ENCODE measurements at regions not wholly inside any gene's neighbourhood (a gene's known extent, or its start where the extent isn't known, plus 50 kb on each side); places are given as distances from the start of the nearest gene placed in this dataset.

GRCh38 chr2:41926614-41927580, 120.9 kb upstream of the PKDCC start:
- H3K36me3 ChIP-seq: no peaks in the 10 kb centered on the region
- intact Hi-C loops (cut with DNase I): no loop called here
- no peak for DNase-seq
- H3K9me3 ChIP-seq: no peaks in the 10 kb centered on the region
- TF ChIP-seq POLR2A (IDR thresholded peaks at IDR 0.05) (no peak), CTCF (IDR thresholded peaks at IDR 0.05) (no peak)
- H3K4me1 ChIP-seq: peaks cover 0 to 8% of the 10 kb centered on the region in 2 donors
- H3K4me3 ChIP-seq (replicated peaks in 1 of 3): no peak overlapping the region
- H3K27ac ChIP-seq: peak overlapping the region in 1 of 3 donors; percentile 29
- H3K27me3 ChIP-seq: no peaks in the 10 kb centered on the region
- WGBS, 2 donors: 78 to 86% methylated on average over 6 to 8 of the region's 8 CpGs

- Histone ChIP-seq H3K4me3 (replicated peaks in 1 of 3) (no peak overlapping the region), H3K27ac (peak overlapping the region in 1 of 3 donors; percentile 29), H3K9me3 (no peaks in the 10 kb centered on the region), H3K36me3 (no peaks in the 10 kb centered on the region), H3K27me3 (no peaks in the 10 kb centered on the region), H3K4me1 (peaks cover 0 to 8% of the 10 kb centered on the region in 2 donors)
- DNase-seq: no peak
- TF ChIP-seq CTCF (IDR thresholded peaks at IDR 0.05) (no peak), POLR2A (IDR thresholded peaks at IDR 0.05) (no peak)
- WGBS, 2 donors: 83 to 84% methylated on average over 10 of the region's 10 CpGs
- intact Hi-C loops (cut with DNase I): no loop called here
Observed at GRCh38 chr2:41927581-41928264, 120.1 kb upstream of the PKDCC start.

GRCh38 chr2:41928526-41928925, 119.3 kb upstream of the PKDCC start:
- DNase-seq: no peak
- 80 to 84% methylated on average over 6 of the region's 6 CpGs for WGBS, 2 donors
- Histone ChIP-seq H3K27me3 (no peaks in the 10 kb centered on the region), H3K9me3 (no peaks in the 10 kb centered on the region), H3K4me1 (peaks cover 0 to 8% of the 10 kb centered on the region in 2 donors), H3K4me3 (replicated peaks in 1 of 3) (no peak overlapping the region), H3K27ac (no peak overlapping the region), H3K36me3 (no peaks in the 10 kb centered on the region)
- TF ChIP-seq CTCF (IDR thresholded peaks at IDR 0.05): no peak
- no peak for TF ChIP-seq POLR2A (IDR thresholded peaks at IDR 0.05)
- intact Hi-C loops (cut with DNase I): no loop called here

GRCh38 chr2:41930807-41931566, 116.8 kb upstream of the PKDCC start:
- TF ChIP-seq POLR2A (IDR thresholded peaks at IDR 0.05) (no peak), CTCF (IDR thresholded peaks at IDR 0.05) (no peak)
- intact Hi-C loops (cut with DNase I): no loop called here
- Histone ChIP-seq H3K36me3 (no peaks in the 10 kb centered on the region), H3K4me3 (replicated peaks in 1 of 3) (no peak overlapping the region), H3K27me3 (no peaks in the 10 kb centered on the region), H3K27ac (no peak overlapping the region), H3K4me1 (peaks cover 0 to 11% of the 10 kb centered on the region in 2 donors), H3K9me3 (no peaks in the 10 kb centered on the region)
- WGBS, 2 donors: 82 to 86% methylated on average over 16 of the region's 16 CpGs
- no peak for DNase-seq

All from thyroid gland (tissue), 4 donors.